Bronchial epithelial cell (primary cell): ENCODE measurements at regions not wholly inside any gene's neighbourhood (a gene's known extent, or its start where the extent isn't known, plus 50 kb on each side); places are given as distances from the start of the nearest gene placed in this dataset.
"Not testable (repeated sequence)": the region's sequence is repeated elsewhere in the genome, so short reads cannot be mapped to it uniquely, and the experiment has no call there.

Source experiments
- DNase-seq: peaks from one replicate; pipeline ENCODE4 v3.0.0-alpha.2; 2010; ENCODE audit warnings: low read depth
- FAIRE-seq: peaks from 2 replicates; lab custom pipeline; 2011; peaks lifted over from hg19 to GRCh38; lab: Jason Lieb, UNC
- H3K27me3 ChIP-seq: 2 replicates; pipeline ENCODE4 v1.5.1; 2011; ENCODE audit warnings: low read length; ENCODE audit not compliant: control insufficient read depth, insufficient read depth
- H3K36me3 ChIP-seq: 2 replicates; pipeline ENCODE4 v1.5.1; 2011; ENCODE audit warnings: low read length; ENCODE audit not compliant: control insufficient read depth, insufficient read depth
- H3K4me3 ChIP-seq: 2 replicates; pipeline ENCODE4 v1.5.1; 2011; ENCODE audit warnings: mild to moderate bottlenecking, low read depth, low read length, control low read depth
- TF ChIP-seq, protein P1 (sequence below): IDR thresholded peaks from 2 replicates; pipeline ENCODE4 v1.5.1; 2011; ENCODE audit warnings: mild to moderate bottlenecking, moderate library complexity, low read length, control low read depth, inconsistent platforms; ENCODE audit not compliant: insufficient read depth, severe bottlenecking

DNA sequence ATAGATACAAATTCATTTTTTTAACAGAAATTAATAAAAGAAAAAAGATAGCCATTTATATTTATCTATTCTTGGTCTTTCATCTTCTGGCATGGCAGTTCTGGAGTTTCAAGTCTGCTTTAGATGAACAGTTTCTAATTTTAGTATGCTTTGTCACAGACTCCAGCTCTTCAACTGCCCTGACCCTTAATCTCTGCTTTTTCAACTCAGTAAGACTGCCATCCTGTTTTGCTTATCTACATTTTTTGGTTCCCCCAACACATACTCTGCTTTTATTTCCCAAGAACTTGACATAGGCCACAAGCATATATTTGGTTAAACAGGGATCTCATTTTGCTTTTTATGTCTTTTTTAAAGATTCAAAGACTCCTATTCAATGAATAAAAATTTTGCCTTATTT lies 309.3 kb upstream of the KCND2 start:
- TF ChIP-seq, protein P1, sequence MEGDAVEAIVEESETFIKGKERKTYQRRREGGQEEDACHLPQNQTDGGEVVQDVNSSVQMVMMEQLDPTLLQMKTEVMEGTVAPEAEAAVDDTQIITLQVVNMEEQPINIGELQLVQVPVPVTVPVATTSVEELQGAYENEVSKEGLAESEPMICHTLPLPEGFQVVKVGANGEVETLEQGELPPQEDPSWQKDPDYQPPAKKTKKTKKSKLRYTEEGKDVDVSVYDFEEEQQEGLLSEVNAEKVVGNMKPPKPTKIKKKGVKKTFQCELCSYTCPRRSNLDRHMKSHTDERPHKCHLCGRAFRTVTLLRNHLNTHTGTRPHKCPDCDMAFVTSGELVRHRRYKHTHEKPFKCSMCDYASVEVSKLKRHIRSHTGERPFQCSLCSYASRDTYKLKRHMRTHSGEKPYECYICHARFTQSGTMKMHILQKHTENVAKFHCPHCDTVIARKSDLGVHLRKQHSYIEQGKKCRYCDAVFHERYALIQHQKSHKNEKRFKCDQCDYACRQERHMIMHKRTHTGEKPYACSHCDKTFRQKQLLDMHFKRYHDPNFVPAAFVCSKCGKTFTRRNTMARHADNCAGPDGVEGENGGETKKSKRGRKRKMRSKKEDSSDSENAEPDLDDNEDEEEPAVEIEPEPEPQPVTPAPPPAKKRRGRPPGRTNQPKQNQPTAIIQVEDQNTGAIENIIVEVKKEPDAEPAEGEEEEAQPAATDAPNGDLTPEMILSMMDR = no peak
- Histone ChIP-seq H3K36me3 (no peaks in the 10 kb centered on the region), H3K4me3 (no peak overlapping the region), H3K27me3 (no peaks in the 10 kb centered on the region)
- DNase-seq = no peak
- no peak for FAIRE-seq

DNA sequence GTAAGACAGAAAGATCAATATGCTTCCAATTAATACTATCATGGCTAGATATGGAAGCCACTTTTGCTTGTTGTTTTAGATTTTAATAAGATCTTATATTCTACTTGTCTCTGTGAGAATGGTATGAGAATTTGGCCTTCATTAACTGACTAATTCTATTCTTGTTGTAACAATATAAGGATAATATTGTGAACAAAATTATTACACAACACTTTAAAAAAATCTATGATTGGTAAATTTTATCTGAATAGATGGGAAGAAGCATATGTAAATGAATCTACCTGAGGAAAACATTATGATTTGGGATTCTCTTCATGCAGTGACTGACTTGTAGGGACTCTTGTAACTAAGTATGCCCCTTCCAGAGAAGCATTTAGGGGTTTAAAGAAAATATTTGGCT lies 308.9 kb upstream of the KCND2 start:
- Histone ChIP-seq H3K4me3 (no peak overlapping the region), H3K36me3 (no peaks in the 10 kb centered on the region), H3K27me3 (no peaks in the 10 kb centered on the region)
- TF ChIP-seq, protein P1 = no peak
- no peak for DNase-seq
- no peak for FAIRE-seq

DNA sequence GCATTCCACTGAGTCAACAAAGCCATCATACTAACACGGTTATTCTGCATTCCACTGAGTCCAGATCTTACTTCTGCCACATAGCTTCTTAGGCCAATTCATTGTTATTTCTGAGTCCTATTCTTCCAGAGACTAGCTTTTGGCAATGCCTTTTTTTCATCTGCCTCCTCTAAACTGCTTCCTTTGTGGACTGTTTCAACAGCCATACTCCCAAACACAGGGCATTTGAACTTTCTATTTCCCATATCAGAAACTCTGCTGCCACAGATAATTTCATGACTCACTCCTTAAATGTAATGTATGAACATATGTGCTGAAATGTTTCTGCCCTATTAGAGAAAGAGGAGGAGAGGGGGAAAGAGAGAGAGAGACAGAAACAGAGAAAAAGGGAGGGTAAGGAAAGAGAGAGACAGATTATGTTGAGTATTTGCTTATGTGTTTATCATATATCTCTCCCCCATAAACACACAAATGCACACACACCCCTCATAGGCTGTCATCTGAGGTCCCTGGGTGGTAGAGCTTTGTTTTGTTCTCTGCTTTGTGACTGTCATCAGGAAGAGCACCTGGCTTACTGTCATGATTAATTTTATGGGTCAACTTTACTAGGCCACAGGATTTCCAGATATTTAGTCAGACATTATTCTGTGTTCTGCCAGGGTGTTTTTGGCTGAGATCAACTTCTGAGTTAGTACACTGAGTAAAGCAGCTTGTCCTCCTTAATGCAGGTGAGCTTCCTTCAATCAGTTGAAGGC lies 308.0 kb upstream of the KCND2 start:
- FAIRE-seq = no peak
- Histone ChIP-seq H3K36me3 (no peaks in the 10 kb centered on the region), H3K27me3 (no peaks in the 10 kb centered on the region), H3K4me3 (no peak overlapping the region)
- TF ChIP-seq, protein P1 = no peak
- no peak for DNase-seq

DNA sequence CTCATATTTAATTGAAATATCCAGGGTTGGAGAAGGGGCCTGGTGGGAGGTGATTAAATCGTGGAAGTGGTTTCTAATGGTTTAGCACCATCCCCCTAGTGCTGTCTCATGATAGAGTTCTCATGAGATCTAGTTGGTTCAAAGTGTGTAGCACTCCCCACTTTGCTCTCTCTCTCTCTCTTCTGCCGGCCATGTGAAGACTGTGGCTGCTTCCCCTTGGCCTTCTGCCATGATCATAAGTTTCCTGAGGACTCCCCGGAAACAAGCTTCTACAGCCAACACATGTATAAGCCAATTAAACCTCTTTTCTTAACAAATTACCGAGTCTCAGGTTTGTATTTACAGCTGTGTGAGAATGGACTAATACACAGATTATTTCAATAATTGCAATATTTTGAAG lies 305.8 kb upstream of the KCND2 start:
- TF ChIP-seq, protein P1 = no peak
- no peaks in the 10 kb centered on the region for H3K27me3 ChIP-seq
- no peak for DNase-seq
- H3K36me3 ChIP-seq = no peaks in the 10 kb centered on the region
- no peak overlapping the region for H3K4me3 ChIP-seq
- no peak for FAIRE-seq

DNA sequence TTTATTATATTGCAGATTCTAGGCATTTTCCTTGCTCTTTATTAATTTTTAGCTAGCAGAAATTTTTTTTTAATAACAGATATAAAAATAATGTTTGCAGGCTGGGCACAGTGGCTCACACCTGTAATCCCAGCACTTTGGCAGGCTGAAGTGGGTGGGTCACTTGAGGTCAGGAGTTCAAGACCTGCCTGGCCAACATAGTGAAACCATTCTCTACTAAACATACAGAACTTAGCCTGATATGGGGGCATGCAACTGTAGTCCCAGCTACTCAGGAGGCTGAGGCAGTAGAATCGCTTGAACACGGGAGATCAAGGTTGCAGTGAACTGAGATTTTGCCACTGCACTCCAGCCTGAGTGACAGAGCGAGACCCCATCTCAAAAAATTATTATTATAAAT lies 304.6 kb upstream of the KCND2 start:
- H3K27me3 ChIP-seq, DNase-seq, FAIRE-seq, H3K36me3 ChIP-seq, H3K4me3 ChIP-seq: not testable (repeated sequence)

DNA sequence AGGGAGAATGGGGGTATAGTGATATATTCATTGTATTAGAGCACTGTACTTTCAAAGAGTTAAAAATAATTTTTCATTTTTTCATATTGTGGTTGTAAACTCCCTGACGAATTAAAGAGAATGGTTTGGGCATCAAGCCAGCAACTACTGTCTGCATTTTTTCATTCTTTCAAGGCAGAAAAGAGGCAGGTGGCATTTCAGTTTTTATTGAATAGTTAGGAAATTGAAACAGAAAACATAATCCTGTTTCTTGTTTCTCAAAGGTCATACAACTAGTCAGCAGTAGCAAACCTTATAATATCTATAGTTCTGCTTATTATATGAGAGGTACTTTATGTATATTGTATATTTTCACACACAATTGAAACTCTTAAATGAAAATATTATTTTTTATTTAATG lies 303.9 kb upstream of the KCND2 start:
- FAIRE-seq = no peak
- TF ChIP-seq, protein P1 = no peak

More for the DNA sequence above, 303.9 kb upstream of the KCND2 start:
- no peak overlapping the region for H3K4me3 ChIP-seq
- no peaks in the 10 kb centered on the region for H3K36me3 ChIP-seq
- H3K27me3 ChIP-seq = no peaks in the 10 kb centered on the region
- DNase-seq = no peak
